GM18511 (cell line): ENCODE measurements at regions not wholly inside any gene's neighbourhood (a gene's known extent, or its start where the extent isn't known, plus 50 kb on each side); places are given as distances from the start of the nearest gene placed in this dataset.
"Not testable (repeated sequence)": the region's sequence is repeated elsewhere in the genome, so short reads cannot be mapped to it uniquely, and the experiment has no call there.

Experiments
- ATAC-seq: cut with Tn5 transposase; IDR thresholded peaks from one replicate; pipeline ENCODE4 v1.9.1; 2021; ENCODE audit warnings: mild to moderate bottlenecking, moderate library complexity; ENCODE audit not compliant: unreplicated experiment

DNA sequence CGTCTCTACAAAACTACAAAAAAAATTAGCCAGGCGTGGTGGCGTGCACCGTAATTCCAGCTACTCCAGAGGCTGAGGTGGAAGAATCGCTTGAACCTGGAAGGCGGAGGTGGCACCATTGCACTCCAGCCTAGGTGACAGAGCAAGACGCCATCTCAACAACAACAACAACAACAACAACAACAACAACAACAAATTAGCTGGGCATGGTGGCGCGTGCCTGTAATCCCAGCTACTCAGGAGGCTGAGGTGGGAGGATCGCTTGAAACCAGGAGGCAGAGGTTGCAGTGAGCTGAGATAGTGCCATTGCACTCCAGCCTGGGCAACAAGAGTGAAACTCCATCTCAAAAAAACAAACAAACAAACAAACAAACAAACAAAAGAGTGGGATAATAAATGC, 219.9 kb upstream of the SGK1 start:
- not testable (repeated sequence) for ATAC-seq

DNA sequence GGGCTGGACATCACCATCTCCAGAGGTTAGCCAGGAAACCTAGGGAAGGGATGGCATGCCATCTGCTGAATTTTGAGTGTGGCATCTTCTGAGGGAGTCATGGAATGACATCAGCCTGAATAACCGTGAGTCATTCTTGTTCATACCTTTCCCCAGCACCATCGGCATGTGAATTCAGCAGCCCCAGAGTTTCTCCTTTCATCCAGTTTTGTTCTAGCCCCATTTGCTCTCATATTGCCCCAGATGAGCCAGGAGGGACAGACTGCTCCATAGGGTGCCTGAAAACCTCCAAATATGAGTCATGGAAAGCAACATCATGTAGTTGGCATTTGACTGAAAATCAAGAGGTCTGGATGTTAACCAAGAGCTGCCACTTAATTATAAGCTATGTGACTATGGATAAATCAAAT, 219.2 kb upstream of the SGK1 start:
- no peak for ATAC-seq

DNA sequence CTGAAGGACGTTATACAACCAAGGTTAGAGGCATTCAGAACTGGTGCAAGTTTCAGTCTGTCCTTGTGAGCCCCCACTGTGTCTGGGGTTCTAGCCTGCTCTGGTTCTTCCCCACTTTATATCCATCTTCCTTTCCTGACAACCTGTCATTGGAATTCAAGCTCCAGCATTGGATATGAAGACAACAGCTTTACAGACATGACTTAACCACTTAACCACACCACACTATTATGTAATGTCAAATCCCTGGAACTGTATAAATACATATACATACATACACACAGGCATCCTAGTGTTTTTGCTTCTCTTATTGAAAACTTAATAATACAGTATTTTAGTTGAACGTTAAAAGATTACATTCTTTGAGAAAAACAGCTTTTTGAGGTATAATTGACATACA, 217.9 kb upstream of the SGK1 start:
- ATAC-seq: no peak

DNA sequence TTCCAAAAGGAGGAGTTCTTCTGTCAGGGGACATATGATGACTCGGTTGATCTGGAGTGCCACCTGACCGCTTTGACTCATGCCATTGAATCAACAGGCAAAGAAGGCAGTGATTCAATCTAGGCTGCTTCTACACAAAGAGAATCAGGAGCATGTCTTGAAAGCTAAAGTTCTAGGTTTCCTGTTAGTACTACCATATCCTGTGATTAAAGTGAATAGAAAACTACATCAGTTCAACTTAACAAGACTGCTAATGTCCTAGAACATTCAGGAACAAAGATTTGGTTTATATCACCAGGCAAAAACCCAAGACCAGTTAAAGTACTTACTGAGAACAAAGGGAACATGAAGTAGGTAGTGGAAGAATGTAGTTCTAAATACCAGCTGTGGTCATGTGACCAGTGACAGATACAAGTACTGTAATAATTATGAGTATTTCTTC, 216.8 kb upstream of the SGK1 start:
- ATAC-seq: no peak

DNA sequence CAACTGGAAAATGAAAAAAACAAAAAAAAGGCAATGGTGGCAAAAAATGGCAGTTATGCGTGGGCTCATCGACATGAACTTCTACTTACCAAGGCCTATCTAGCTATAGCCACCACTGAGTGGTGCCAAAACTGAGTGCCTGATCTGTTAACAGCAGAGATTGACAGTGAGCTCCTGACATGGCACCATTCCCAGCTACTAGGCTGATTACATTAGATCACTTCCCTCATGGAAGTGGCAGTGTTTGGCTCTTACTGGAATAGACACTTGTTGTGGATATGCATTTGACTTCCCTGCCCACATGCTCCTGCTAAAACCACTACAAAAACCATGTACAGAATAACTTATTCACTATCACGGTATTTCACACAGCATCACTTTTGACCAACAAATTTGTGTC, 216.1 kb upstream of the SGK1 start:
- no peak for ATAC-seq

DNA sequence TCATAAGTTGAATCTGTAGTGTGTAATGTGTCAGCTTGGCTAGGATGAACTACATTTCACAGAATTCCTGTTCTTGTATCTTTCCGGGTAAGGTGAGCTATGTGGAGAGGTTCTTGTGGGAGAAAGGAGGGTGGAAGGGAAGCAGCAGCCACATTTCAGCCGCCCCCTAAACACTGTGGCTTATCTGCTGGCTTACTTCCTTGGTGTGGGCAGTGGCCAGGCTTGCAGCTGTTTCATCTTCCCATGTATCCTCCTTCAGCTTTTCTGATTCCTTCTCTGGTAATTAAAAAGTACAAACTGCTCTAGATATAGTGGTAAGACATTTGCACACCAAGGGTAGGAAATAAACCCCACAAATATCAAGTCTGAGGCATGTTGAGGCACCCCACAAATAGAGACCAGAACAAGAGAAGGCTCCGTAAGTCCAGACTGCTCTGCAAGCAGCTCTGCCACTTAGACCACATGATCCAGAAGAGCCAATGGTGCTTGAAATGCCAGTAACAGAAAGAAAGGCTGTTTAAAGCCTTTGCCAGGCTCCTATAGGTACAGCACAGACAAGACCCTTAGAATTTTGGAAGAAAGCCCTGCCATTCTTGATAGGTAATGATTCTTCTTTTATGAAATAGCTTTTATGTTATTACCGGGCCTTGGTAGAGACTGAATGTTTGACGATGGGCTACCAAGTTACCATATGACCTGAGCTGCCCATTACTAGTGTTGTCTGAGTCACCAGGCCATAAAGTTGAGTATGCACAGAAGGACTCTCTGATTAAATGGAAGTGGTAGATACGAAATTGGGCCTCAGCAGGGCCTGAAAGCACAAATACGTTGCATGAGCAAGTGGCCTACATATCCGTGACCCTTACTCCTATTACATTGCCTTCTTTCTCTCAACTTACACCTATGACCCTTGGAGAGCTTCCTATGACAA, 215.0 kb upstream of the SGK1 start:
- ATAC-seq: no peak

DNA sequence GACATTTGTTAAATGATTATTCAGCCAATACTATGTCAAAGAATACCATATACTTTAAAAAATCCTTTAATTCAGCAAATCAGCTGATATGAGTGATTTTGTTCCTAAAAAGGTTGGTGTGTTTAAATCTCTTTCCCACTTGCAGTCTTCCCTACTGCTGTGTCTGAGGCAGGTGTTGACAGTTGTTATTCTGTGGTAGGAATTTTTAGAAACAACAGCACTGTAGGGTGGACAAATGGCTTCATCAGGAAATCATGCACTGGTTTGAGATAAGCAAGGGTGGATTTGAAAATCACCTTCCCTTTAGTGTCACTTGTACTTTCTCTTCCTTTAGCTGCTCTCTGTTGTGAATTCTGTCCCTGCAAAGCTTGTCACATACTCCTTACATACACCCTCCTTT, 213.7 kb upstream of the SGK1 start:
- ATAC-seq: no peak

DNA sequence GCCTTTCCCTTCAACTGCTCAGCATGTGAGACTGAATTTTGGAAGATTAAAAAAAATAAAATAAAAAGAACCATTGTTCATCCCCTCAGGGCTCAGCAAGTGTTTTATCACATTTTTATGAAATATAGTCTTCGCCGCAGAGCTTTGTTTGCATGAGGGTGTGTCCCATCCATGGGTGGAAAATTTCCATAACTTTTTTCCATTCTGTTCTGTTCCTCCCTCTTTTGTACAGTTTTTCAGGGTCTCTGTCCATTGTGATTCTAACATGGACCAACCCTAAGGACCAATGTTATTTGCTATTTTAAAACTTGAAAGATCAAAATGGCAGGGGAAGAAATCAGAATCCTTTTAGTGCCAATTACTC, 213.3 kb upstream of the SGK1 start:
- ATAC-seq: no peak

DNA sequence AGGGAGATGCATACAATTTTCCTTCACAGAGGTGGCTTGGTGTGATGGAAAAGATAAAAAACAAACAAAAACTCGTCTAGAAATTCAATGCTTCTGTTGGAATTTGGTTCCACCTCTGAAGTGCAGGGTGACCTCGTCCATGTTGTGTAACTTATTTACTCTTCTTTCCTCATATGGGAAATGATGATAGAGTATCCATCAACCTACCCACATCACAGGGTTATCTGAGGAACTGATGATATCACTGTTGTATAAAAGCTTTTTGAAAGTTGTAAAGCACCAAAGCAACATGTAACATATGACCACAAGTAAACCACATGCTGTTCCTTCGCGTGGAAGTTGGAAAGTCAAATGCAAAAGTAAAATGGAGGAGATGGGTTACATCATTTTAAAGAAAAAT, 212.0 kb upstream of the SGK1 start:
- no peak for ATAC-seq

DNA sequence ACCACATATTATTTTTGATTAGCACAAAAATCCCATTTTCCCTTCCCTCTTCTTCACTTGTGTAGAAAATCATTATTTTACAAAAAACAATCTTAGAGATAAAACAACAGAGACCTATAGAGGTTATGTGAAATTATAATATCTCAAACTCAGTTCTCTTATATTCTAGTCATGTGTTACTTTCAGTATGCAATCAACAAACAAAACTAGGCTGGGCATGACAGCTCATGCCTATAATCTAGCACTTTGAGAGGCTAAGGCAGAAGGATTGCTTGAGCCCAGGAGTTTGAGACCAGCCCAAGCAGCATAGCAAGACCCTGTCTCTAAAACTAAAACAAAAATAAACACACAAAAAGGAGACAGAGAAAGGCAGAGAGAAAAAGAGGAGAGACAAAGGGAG, 211.4 kb upstream of the SGK1 start:
- no peak for ATAC-seq

DNA sequence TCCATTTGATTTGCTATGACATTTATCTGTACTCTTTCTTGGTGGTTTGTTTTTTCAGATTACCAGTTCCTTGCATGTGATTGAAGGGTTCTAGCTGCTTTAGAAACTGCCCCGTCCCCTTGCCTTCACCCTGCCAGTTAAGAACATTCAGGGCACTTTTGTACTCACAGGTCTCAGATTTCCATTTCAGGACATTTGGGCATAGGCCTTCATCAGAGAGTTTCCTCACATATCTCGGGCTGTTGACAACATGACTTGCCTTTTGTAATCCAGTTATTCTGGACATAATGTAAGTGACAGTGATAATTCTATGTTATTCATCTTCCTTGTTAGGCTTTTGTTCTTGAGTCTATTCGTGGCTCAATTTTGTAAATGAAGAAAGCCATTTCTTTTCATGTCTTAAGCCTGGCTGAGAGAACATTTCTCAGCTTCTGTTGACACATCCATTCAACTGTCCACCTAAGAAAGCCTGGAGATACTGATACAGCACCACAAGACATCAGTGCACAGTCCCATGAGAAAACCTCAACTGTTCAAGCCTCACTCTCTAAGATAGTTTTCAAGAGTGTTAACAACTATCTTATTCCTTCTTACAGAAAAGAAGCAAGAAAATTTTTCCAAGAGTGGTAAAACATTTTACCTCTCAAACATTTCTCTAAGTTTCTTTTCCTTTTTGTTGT, 209.3 kb upstream of the SGK1 start:
- ATAC-seq: no peak

DNA sequence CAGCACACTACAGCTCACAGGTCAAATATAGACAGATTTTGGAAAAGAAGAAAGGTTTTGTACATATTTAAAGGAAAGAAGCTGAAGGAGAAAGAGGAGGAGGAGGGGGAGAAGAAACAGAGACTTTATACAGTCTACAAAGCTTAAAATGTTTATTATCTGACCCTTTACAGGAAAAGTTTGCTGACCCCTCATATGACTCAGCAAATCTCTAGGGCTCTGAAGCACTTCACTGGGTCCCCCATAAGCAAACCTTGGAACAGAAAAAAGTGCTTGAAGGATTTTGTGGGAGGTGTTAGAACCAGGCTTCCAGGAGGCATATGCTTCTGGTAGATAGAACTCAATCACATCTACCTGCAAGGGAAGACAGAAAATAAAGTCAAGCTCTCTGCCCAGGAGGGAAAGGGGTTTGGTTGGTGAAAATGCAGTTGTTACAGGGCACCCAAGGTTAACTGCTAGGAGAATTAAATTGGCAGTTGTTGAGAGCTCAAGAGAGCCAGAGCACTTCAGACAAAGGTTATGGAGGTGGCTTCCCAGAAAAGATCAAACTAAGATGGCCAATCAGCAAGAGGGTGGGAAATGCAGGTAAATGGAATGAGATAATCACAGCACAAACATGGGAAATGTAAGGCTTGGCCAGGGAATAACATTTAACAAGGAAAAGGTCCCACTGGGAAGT, 207.4 kb upstream of the SGK1 start:
- ATAC-seq: no peak

DNA sequence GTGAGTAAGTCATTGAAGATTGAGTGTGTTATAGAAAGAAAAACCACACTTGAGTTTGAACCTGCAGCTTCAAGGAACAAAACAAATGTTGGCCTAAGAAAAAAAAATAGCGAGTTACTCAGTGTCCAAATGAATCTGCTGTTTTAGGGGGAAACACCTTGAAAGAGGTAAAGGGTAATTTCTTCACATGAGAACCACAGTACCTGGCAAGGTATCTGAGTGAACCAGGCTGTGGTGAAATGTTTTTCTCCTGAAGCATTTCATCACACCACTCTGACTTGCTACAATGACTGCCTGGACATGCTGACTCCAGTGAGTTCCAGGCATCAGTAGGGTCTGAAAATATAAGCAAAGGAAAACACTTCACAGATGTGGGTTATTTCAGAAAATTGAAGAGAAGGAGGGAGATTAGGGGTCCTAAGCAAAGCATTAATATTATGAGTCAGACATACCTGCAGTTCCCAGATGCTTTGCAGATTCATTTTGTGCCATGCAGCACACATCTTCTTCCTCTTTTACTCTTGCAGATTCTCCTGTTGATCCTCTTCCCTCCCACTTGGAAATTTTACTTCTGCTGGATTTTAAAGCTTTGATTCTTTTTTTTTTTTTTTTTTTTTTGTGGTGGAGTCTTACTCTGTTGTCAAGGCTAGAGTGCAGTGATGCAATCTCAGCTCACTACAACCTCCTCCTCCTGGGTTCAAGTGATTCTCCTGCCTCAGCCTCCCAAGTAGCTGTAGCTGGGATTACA, 206.2 kb upstream of the SGK1 start:
- ATAC-seq: no peak

DNA sequence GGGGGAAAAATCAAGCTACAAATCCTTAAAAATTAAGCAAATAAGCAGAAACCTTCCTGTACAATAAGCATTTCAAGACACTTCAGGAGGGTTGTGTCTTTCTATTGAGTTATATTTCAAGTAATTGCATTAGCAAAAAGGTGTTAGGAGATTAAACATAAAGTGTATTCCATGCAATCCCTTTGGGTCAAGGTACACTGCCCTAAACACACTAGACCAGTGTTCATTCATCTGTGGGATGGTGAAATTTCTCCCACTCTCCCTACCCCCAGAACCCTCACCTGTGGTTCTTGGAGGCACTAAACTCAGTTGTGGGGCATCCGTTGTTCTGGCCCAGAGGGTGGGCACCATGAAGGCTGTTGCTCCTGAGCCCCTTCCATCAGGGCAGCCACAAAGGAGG, 205.1 kb upstream of the SGK1 start:
- no peak for ATAC-seq

DNA sequence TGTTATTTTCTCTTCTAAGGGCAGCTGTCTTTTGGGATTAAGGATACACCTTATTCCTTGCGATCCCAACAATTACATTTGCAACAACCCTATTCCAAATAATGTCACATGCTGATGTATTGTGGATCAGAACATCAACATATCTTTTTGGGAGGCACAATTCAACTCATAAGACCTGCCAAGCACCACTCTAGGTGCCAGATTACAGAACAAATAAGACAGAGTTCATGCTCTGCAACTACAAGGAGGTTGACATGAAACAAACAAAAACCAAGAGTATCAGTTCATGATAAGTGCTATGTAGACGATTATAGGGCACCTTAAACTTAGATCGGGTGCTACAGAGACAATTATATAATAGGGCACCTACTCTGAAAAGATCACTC, 203.2 kb upstream of the SGK1 start:
- no peak for ATAC-seq

DNA sequence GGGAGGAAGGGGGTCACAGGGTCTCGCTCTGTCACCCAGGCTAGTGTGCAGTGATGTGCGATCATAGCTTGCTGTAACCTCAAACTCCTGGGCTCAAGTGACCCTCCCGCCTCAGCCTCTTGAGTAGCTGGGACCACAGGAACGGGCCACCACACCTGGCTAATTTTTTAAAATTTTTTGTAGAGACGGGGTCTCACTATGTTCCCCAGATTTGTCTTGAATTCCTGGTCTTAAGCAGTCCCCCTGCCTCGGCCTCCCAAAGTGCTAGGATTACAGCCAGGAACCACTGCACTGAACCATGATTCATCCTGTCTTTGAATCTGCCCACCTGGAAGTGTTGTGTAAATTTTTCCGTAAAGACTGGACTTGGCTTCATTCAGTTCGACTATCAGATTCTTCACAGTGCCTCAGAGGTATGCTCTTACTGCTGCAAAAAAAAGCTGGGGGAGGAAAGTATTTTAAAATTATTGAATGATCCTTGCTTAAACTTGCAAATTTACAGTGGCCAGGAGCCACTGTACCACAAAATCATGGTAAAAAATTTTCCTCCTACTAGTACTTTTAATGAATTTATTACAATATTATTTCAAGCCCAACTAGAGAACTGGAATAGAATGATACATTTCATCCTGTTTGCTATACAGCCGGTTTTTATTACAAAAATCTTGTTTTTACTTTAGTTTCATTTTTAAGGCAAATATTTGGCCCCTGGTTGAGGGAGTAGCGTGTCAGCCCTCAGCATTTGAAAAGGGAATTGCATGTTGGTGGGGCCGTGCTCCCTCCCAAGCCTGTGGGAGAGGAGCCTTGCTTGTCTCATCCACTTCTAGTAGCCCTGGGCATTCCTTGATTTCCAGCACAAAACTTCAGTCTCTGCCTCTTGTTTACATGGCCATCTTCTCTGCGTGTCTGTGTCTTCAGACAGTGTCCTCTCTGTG, 202.5 kb upstream of the SGK1 start:
- ATAC-seq: no peak

DNA sequence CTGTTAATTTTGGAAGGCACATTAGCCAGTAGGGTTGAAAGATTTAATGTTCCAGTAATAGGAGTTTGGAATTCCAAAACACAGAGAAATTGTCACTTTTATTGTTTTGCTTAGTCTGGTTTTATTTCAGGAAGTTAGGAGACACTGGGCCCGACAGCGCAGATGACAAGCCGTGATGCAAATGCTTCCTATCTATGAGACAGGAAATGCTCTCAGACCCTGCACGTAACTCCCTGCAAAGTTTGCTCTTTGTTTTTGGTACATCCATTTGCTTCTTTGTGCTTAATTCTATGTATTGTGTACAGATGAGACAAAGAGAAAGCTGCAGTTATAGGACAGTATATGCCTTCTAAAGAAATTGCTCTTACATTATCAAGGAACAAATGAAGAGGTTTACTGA, 201.6 kb upstream of the SGK1 start:
- ATAC-seq: peak; percentile 83

DNA sequence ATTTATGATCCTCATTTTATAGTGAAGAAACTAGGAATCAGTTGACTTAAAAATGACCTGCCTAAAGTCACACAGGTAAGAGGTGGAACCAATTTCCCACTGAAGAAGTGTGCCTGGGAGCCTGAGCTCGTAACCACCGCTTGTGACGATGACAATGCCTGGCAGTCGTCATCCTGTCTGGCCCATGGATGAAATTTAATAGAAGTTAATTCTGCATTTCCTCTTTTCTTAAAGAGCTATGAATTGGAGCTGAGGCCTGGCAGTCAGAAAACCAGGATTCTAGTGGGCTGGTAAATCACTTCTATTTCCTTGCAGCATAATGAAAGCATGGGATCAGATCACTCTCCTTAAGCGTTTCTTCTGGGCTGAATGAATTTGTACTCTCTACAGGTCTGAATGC, 200.0 kb upstream of the SGK1 start:
- ATAC-seq: no peak

DNA sequence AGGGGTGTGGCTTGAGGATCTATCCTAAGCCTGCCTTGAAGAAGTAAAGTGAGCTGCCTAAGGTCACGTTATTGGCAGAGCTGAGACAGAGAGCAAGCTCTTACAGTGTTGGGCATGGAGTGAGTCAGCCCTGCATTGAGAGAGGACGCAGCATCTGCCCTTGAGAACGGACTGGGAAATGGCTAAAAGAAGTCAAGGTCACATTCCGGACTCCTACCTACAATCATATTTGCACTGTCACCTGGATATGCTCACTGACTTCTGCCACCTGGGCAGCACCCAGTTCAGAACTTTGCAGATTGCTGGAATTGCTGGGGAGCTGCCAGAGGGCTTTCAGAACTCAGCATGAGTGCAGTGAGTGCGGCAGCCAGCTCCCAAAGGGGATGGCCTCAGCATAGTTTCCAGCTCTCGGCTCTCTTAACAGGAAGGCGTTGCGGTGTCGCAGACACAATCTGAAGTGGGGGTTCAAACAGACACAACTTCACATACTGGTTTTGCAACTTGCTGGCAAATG, 199.3 kb upstream of the SGK1 start:
- ATAC-seq: no peak

DNA sequence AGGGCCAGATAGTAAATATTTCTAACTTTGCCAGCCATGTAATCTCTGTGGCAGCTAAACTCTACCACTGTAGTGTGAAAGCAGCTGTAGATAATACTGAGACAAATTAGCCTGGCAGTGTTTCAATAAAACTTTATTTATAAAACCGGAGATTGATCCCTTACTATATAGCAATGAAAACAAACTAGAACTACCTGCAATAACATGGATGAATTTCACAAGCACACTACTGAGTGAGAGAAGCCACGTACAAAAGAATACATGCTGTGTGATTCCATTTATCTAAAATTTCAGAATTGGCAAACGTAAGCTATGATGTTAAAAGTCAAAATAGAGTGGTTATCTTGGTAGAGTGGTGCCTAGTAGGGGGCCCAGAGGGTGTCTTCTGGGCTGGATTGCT, 198.7 kb upstream of the SGK1 start:
- ATAC-seq: no peak
